Heart right ventricle (tissue), 16 donors: ENCODE measurements at regions not wholly inside any gene's neighbourhood (a gene's known extent, or its start where the extent isn't known, plus 50 kb on each side); places are given as distances from the start of the nearest gene placed in this dataset.
"Not testable (repeated sequence)": the region's sequence is repeated elsewhere in the genome, so short reads cannot be mapped to it uniquely, and the experiment has no call there.

Source experiments
- ATAC-seq, 8 donors: fragments of 200-7000 bp; cut with Tn5 transposase; one replicate each; pipeline ENCODE4 v1.9.1; 2020; ENCODE audit warnings: mild to moderate bottlenecking in 8 of 8, moderate library complexity in 8 of 8, moderate number of reproducible peaks in 1 of 8
- DNase-seq, 2 donors: peaks; one replicate each; pipeline ENCODE4 v3.0.0-alpha.2; 2020
- H3K27ac ChIP-seq, 10 donors: fragments of 200-600 bp; sonication (generic) in 2 of 10; one replicate each; pipeline versions ENCODE4 v1.5.0 to v1.8.0; 2020 to 2022; ENCODE audit warnings: mild to moderate bottlenecking in 3 of 10
- H3K27me3 ChIP-seq, 7 donors: fragments of 200-600 bp; one replicate each; pipeline ENCODE4 v1.8.0; 2021 to 2022; ENCODE audit warnings: mild to moderate bottlenecking in 2 of 7
- H3K36me3 ChIP-seq, 9 donors: fragments of 200-600 bp; sonication (generic) in 1 of 9; one replicate each; pipeline versions ENCODE4 v1.5.0 to v1.8.0; 2020 to 2022; ENCODE audit warnings: mild to moderate bottlenecking in 2 of 9
- H3K4me1 ChIP-seq, 9 donors: fragments of 200-600 bp; sonication (generic) in 1 of 9; one replicate each; pipeline versions ENCODE4 v1.5.0 to v1.8.0; 2020 to 2022; ENCODE audit warnings: mild to moderate bottlenecking in 4 of 9
- H3K4me3 ChIP-seq, 10 donors: fragments of 200-600 bp; sonication (generic) in 2 of 10; one replicate each; pipeline versions ENCODE4 v1.5.0 to v1.8.0; 2020 to 2022; ENCODE audit warnings: mild to moderate bottlenecking in 7 of 10, moderate library complexity in 2 of 10
- H3K9me3 ChIP-seq, 11 donors: fragments of 200-600 bp in 10 of 11; sonication (generic) in 2 of 11; one replicate each; pipeline versions ENCODE4 v1.5.0 to v1.8.0; 2013 to 2022; ENCODE audit warnings: mild to moderate bottlenecking in 2 of 11, control low read depth in 1 of 11, moderate library complexity in 1 of 11
- WGBS, 2 donors: extraction: QIAGEN DNeasy Blood & Tissue Kit; methylation state at CpG; one replicate each; pipeline ENCODE4 v1.1.7; 2013; ENCODE audit warnings: inconsistent platforms in 1 of 2; 5-methylcytosine and 5-hydroxymethylcytosine counted together
- intact Hi-C, 10 donors: fragments of 100-400 bp; cut with DNase I; formaldehyde crosslinking; loops; one replicate each; pipeline versions ENCODE4 v1.11.1 to v1.14.2; 2022
- TF ChIP-seq, protein P1 (sequence below), 9 donors: fragments of 200-600 bp; sonication (generic) in 2 of 9; IDR thresholded peaks; one replicate each; pipeline versions ENCODE4 v1.5.0 to v1.8.0; 2021 to 2022; ENCODE audit warnings: antibody characterized with exemption in 9 of 9, mild to moderate bottlenecking in 5 of 9, moderate library complexity in 1 of 9
- donor health status: Arrhythmogenic right ventricular cardiomyopathy.
- donor health status: ischemic (EF 13 %, LVEDD 7.1; RV severe dilation, severe dysfunction).
- donor health status: healthy with polysubstance abuse.
- donor health status: DM: no; HTN: yes; CAD: no.
- donor health status: DM: no; HTN: no; CAD: no.
- donor health status: ischemic (EF 25% LVEDD 6.9; RV normal size, moderate dysfunction).
- donor health status: ischemic (EF 25% LVEDD 5.7; RV mildly dilated, moderate dysfunction).
- donor health status: healthy.
- donor health status: DM: yes; HTN: yes; CAD: no.
- donor health status: Ischemic cardiomyopathy.
- donor health status: ischemic (EF 35%, LVEDD 5.7; RV mildly dilated, moderate dysfunction).
- donor health status: nonischemic (EF 11% LVEDD 7.7; RV severe dilation, severe dysfunction).
- donor health status: DM: yes; HTN: yes; CAD: no.
- donor health status: PGD.
- donor health status: ischemic (EF 29% LVEDD 5.4; RV normal size, mild dysfunction).
- donor health status: nonischemic (EF 23%, LVEDD 6.1; RV moderate dilation, normal function).

DNA sequence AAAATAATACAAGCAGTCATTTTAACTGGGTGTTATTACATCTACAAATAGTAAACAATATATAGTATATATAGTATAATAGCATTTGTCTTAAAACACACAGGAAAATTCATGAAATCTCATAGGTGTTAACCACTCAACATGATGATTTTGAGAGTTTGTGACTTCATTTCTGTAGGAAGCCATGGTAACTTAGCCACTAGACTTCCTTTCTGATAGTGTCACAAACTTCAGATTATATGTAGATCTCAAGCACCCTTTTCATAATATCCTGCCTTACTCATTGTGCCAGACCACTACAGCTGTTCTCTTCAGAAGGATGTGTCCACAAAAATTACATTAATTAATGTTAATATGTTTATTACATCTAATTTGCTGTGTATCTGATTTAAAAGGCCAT is 1250.6 kb downstream of the ADGRL3 start:
- Histone ChIP-seq H3K27me3 (no peaks in the 10 kb centered on the region), H3K4me1 (peaks cover 0 to 4% (median 0%) of the 10 kb centered on the region in 9 donors), H3K36me3 (no peaks in the 10 kb centered on the region), H3K4me3 (no peak overlapping the region), H3K27ac (no peak overlapping the region), H3K9me3 (peaks cover 0 to 8% (median 0%) of the 10 kb centered on the region in 11 donors)
- no peak for DNase-seq
- ATAC-seq, result no peak
- TF ChIP-seq, protein P1, sequence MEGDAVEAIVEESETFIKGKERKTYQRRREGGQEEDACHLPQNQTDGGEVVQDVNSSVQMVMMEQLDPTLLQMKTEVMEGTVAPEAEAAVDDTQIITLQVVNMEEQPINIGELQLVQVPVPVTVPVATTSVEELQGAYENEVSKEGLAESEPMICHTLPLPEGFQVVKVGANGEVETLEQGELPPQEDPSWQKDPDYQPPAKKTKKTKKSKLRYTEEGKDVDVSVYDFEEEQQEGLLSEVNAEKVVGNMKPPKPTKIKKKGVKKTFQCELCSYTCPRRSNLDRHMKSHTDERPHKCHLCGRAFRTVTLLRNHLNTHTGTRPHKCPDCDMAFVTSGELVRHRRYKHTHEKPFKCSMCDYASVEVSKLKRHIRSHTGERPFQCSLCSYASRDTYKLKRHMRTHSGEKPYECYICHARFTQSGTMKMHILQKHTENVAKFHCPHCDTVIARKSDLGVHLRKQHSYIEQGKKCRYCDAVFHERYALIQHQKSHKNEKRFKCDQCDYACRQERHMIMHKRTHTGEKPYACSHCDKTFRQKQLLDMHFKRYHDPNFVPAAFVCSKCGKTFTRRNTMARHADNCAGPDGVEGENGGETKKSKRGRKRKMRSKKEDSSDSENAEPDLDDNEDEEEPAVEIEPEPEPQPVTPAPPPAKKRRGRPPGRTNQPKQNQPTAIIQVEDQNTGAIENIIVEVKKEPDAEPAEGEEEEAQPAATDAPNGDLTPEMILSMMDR (IDR thresholded peaks at IDR 0.05), result no peak
- intact Hi-C loops, result no loop called here

DNA sequence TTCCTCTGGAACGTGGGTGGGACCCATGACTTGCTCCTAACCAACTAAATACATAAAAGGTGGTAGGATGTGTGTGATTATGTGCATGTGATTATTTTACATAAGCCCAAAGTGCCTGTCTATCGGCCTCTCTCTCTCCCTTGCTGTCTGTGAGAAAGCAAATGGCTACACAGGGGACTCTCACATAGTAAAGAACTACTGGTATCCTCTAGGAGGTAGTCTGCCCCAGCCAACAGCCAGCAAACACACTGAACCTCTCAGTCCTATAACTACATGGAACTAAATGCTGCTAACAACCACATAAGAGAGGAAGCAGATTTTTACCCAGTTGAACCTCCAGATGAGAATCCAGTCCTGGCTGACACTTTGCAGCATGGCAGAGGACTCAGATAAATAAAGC is 1249.4 kb downstream of the ADGRL3 start:
- Histone ChIP-seq H3K9me3 (peaks cover 0 to 10% (median 0%) of the 10 kb centered on the region in 11 donors), H3K4me3 (no peak overlapping the region), H3K4me1 (peaks cover 0 to 4% (median 0%) of the 10 kb centered on the region in 9 donors), H3K36me3 (no peaks in the 10 kb centered on the region), H3K27ac (no peak overlapping the region), H3K27me3 (no peaks in the 10 kb centered on the region)
- DNase-seq (no peak), ATAC-seq (no peak)
- 73 to 78% methylated on average over 2 of the region's 2 CpGs for WGBS, 2 donors
- TF ChIP-seq, protein P1 (IDR thresholded peaks at IDR 0.05), result no peak
- intact Hi-C loops, result no loop called here

DNA sequence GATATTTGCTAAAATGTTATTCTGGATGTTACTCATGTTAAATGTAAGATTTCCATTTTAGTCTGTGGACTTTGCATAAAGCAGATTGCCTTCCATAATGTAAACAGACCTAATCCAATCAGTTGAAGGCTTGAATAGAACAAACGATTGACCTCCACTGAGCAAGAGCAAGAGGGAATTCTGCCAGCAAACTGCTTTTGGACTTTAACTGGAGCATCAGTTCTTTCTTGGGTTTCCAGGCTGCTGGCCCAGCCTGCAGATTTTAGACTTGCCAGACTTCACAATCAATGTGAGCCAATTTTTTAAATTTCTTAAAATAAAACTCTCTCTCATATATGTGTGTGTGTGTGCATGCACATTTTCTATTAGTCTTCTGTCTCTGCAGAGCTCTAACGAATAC is 1248.8 kb downstream of the ADGRL3 start:
- H3K4me3 ChIP-seq, result no peak overlapping the region
- intact Hi-C loops, result no loop called here
- WGBS, 2 donors, result 61 to 62% methylated on average over 2 of the region's 2 CpGs
- H3K36me3 ChIP-seq, result no peaks in the 10 kb centered on the region
- H3K27ac ChIP-seq, result no peak overlapping the region
- ATAC-seq (no peak), DNase-seq (no peak)
- peaks cover 0 to 10% (median 0%) of the 10 kb centered on the region in 11 donors for H3K9me3 ChIP-seq
- no peaks in the 10 kb centered on the region for H3K27me3 ChIP-seq
- TF ChIP-seq, protein P1 (IDR thresholded peaks at IDR 0.05), result no peak
- peaks cover 0 to 4% (median 0%) of the 10 kb centered on the region in 9 donors for H3K4me1 ChIP-seq

DNA sequence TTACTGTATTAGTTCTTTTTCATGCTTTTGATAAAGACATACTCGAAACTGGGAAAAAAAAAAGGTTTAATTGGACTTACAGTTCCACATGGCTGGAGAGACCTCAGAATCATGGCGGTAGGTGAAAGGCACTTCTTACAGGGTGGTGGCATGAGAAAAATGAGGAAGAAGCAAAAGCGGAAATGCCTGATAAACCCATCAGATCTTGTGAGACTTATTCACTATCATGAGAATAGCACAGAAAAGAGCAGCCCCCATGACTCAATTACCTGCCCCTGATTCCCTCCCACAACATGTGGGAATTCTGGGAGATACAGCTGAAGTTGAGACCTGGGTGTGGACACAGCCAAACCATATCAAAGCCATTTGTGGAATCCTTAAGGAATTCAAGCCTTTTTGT is 1238.9 kb downstream of the ADGRL3 start:
- ATAC-seq (no peak), DNase-seq (no peak)
- no peaks in the 10 kb centered on the region for H3K4me1 ChIP-seq
- H3K27ac ChIP-seq, result no peak overlapping the region
- TF ChIP-seq, protein P1 (IDR thresholded peaks at IDR 0.05), result no peak
- H3K4me3 ChIP-seq, result no peak overlapping the region
- intact Hi-C loops, result no loop called here
- WGBS, 2 donors, result 70 to 77% methylated on average over 3 of the region's 3 CpGs
- no peaks in the 10 kb centered on the region for H3K36me3 ChIP-seq
- no peaks in the 10 kb centered on the region for H3K27me3 ChIP-seq
- peaks cover 0 to 50% (median 12%) of the 10 kb centered on the region in 11 donors for H3K9me3 ChIP-seq

DNA sequence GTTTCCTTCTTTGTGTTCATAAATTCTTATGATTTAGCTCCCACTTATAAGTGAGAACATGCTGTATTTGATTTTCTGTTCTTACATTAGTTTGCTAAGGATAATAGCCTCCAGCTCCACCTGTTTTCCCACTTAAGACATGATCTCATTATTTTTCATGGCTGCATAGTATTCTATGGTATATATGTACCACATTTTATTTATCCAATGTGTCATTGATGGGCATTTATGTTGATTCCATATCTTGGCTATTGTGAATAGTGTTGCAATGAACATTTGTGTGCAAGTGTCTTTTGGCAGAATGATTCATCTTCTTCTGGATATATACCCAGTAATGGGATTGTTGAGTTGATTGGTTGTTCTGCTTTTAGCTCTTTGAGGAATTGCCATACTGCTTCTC is 1234.8 kb downstream of the ADGRL3 start:
- no peak for ATAC-seq
- TF ChIP-seq, protein P1 (IDR thresholded peaks at IDR 0.05), result no peak
- no peak overlapping the region for H3K27ac ChIP-seq
- no peaks in the 10 kb centered on the region for H3K27me3 ChIP-seq
- H3K36me3 ChIP-seq, result no peaks in the 10 kb centered on the region
- intact Hi-C loops, result no loop called here
- H3K4me3 ChIP-seq, result no peak overlapping the region
- DNase-seq, result no peak
- no peaks in the 10 kb centered on the region for H3K4me1 ChIP-seq
- peaks cover 0 to 40% (median 4%) of the 10 kb centered on the region in 11 donors for H3K9me3 ChIP-seq

DNA sequence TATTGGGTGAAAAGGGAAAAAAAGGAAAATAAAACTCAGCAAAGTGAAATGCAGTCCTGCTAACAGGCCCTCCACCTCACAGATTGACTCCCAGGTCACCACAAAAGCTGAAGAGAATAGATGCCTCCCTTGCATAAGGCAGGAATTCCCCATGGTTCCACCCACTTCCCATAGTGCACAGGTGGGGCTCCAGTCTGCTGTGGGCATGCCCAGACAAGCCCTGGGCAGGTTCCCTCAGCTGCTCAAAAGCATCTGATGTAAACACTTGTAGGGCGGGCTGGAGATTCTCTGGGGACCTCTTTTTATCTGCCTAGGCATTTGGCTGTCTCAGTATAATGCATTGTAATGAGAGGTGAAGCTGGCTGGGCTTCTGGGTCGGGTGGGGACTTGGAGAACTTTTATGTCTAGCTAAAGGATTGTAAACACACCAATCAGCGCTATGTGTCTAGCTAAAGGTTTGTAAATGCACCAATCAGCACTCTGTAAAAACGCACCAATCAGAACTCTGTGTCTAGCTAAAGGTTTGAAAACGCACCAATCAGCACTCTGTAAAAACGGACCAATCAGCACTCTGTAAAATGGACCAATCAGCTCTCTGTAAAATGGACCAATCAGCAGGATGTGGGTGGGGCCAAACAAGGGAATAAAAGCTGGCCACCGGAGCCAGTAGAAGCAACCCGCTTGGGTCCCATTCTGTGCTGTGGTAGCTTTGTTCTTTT is 1231.5 kb downstream of the ADGRL3 start:
- intact Hi-C loops, H3K27ac ChIP-seq, H3K27me3 ChIP-seq, H3K4me3 ChIP-seq, H3K4me1 ChIP-seq, DNase-seq, ATAC-seq, H3K36me3 ChIP-seq: not testable (repeated sequence)
- peaks cover 0 to 24% (median 3%) of the 10 kb centered on the region in 11 donors for H3K9me3 ChIP-seq
- 87 to 91% methylated on average over 8 of the region's 8 CpGs for WGBS, 2 donors
